Neural cell (in vitro differentiated cells): ENCODE measurements at regions not wholly inside any gene's neighbourhood (a gene's known extent, or its start where the extent isn't known, plus 50 kb on each side); places are given as distances from the start of the nearest gene placed in this dataset.

Experiments
- H2AFZ ChIP-seq: fragments of 200-600, 300-800 bp; sonication (generic), shearing (Covaris generic); 2 replicates; pipeline ENCODE4 v1.6.0; 2014; ENCODE audit warnings: low read depth, mild to moderate bottlenecking, antibody characterized with exemption, low read length, moderate library complexity
- H3F3A ChIP-seq: fragments of 200-600 bp; shearing (Covaris generic); 2 replicates; pipeline ENCODE4 v1.6.1; 2016; ENCODE audit warnings: mild to moderate bottlenecking, moderate library complexity, mixed read lengths, antibody characterized with exemption, low read length; ENCODE audit not compliant: insufficient read depth, poor library complexity, severe bottlenecking
- H3K27ac ChIP-seq: fragments of 200-600, 300-800 bp; sonication (generic), shearing (Covaris generic); 2 replicates; pipeline ENCODE4 v1.5.1; 2014; ENCODE audit warnings: mild to moderate bottlenecking, low read length, moderate library complexity
- H3K27me3 ChIP-seq: fragments of 300-800, 200-600 bp; sonication (generic), shearing (Covaris generic); 2 replicates; pipeline ENCODE4 v1.6.0; 2014; ENCODE audit warnings: mild to moderate bottlenecking, low read depth, low read length, moderate library complexity; ENCODE audit not compliant: insufficient read depth
- H3K36me3 ChIP-seq: fragments of 300-800, 200-600 bp; sonication (generic), shearing (Covaris generic); 2 replicates; pipeline ENCODE4 v1.5.1; 2014; ENCODE audit warnings: mild to moderate bottlenecking, antibody characterized with exemption, low read length, moderate library complexity; ENCODE audit not compliant: insufficient read depth
- H3K4me2 ChIP-seq: fragments of 300-800, 200-600 bp; sonication (generic), shearing (Covaris generic); 2 replicates; pipeline ENCODE4 v1.6.0; 2014; ENCODE audit warnings: mild to moderate bottlenecking, low read length
- H3K4me3 ChIP-seq: fragments of 300-800, 200-600 bp; sonication (generic), shearing (Covaris generic); 2 replicates; pipeline ENCODE4 v1.5.1; 2014; ENCODE audit warnings: mild to moderate bottlenecking, low read length, moderate library complexity
- H3K79me2 ChIP-seq: fragments of 200-600 bp; shearing (Covaris generic); replicated peaks from 2 replicates; pipeline ENCODE4 v1.6.0; 2014; ENCODE audit warnings: mild to moderate bottlenecking, low read length, moderate library complexity; ENCODE audit not compliant: insufficient read depth
- H3K9ac ChIP-seq: fragments of 300-800, 200-600 bp; sonication (generic), shearing (Covaris generic); 2 replicates; pipeline ENCODE4 v1.6.1; 2016; ENCODE audit warnings: mild to moderate bottlenecking, low read length, mixed read lengths
- H3K9me2 ChIP-seq: fragments of 200-600 bp; shearing (Covaris generic); 2 replicates; pipeline ENCODE4 v1.6.1; 2016; ENCODE audit warnings: mild to moderate bottlenecking, low read length, mixed read lengths; ENCODE audit not compliant: insufficient read depth
- H3K9me3 ChIP-seq: fragments of 200-600, 300-800 bp; sonication (generic), shearing (Covaris generic); 2 replicates; pipeline ENCODE4 v1.6.1; 2016; ENCODE audit warnings: mild to moderate bottlenecking, mixed run types, low read length, moderate library complexity, mixed read lengths
- H4K20me1 ChIP-seq: fragments of 200-600 bp; shearing (Covaris generic); 2 replicates; pipeline ENCODE4 v1.6.1; 2016; ENCODE audit warnings: mild to moderate bottlenecking, mixed run types; ENCODE audit not compliant: insufficient read depth
- EP300 ChIP-seq: fragments of 450-650 bp; conservative IDR thresholded peaks from 2 replicates; pipeline ENCODE4 v1.6.1; 2014; ENCODE audit warnings: antibody characterized with exemption, mild to moderate bottlenecking, moderate library complexity; ENCODE audit not compliant: poor library complexity, severe bottlenecking
- EZH2 ChIP-seq: fragments of 200-600, 300-800 bp; shearing (Covaris generic), sonication (generic); IDR thresholded peaks from 2 replicates; pipeline ENCODE4 v1.6.1; 2014; ENCODE audit warnings: antibody characterized with exemption, low read length, borderline replicate concordance, mild to moderate bottlenecking; ENCODE audit not compliant: insufficient read depth, poor library complexity, severe bottlenecking
- MXI1 ChIP-seq: fragments of 450-650 bp; conservative IDR thresholded peaks from 2 replicates; pipeline ENCODE4 v1.6.1; 2014; ENCODE audit warnings: antibody characterized with exemption, mild to moderate bottlenecking; ENCODE audit not compliant: poor library complexity, severe bottlenecking
- POLR2AphosphoS5 ChIP-seq: IDR thresholded peaks from 2 replicates; pipeline ENCODE4 v1.6.1; 2012
- RAD21 ChIP-seq: fragments of 450-650 bp; conservative IDR thresholded peaks from 2 replicates; pipeline ENCODE4 v1.6.1; 2014; ENCODE audit warnings: antibody characterized with exemption, mild to moderate bottlenecking, moderate library complexity
- REST ChIP-seq: IDR thresholded peaks from 2 replicates; pipeline ENCODE4 v1.6.1; 2012; ENCODE audit warnings: borderline replicate concordance
- SMC3 ChIP-seq: fragments of 450-650 bp; conservative IDR thresholded peaks from 2 replicates; pipeline ENCODE4 v1.6.1; 2014; ENCODE audit warnings: antibody characterized with exemption, mild to moderate bottlenecking, moderate library complexity; ENCODE audit not compliant: poor library complexity
- TAF1 ChIP-seq: IDR thresholded peaks from 2 replicates; pipeline ENCODE4 v1.6.1; 2012; ENCODE audit warnings: low read depth
- TF ChIP-seq, protein P1 (sequence below): fragments of 450-650 bp; IDR thresholded peaks from 2 replicates; pipeline ENCODE4 v1.5.1; 2014; ENCODE audit warnings: antibody characterized with exemption, mild to moderate bottlenecking, moderate library complexity; ENCODE audit not compliant: poor library complexity, severe bottlenecking

DNA sequence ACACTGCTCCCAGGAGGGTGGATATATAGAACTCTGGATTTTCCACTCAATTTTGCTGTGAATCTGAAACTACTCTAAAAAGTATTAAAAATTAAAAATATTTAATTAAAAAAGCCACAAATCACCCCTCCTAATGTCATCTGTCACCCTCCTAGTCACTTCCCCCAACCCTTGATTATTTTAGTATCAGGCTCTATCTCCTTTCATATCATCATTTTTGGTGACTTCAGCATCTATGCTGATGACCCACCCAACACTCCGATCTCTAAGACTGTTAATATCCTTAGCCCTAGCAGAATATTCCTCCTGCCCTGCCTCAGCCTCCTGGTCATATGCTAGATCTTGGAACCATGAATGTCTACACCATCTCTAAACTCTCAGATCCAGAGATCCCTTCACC lies 128.3 kb upstream of the SLC1A4 start:
- Histone ChIP-seq H3K9me2 (no peaks in the 10 kb centered on the region), H3F3A (no peaks in the 10 kb centered on the region), H3K36me3 (no peaks in the 10 kb centered on the region), H3K27me3 (no peaks in the 10 kb centered on the region), H3K4me3 (no peak overlapping the region), H3K79me2 (no peaks in the 10 kb centered on the region), H3K4me2 (no peak overlapping the region), H3K9ac (no peak overlapping the region), H3K9me3 (no peaks in the 10 kb centered on the region), H2AFZ (no peak overlapping the region), H4K20me1 (no peaks in the 10 kb centered on the region), H3K27ac (no peak overlapping the region)
- no peak for TF ChIP-seq MXI1
- no peak for TF ChIP-seq POLR2AphosphoS5
- TF ChIP-seq EZH2 = no peak
- no peak for TF ChIP-seq RAD21
- no peak for TF ChIP-seq TAF1
- no peak for TF ChIP-seq SMC3
- TF ChIP-seq, protein P1, sequence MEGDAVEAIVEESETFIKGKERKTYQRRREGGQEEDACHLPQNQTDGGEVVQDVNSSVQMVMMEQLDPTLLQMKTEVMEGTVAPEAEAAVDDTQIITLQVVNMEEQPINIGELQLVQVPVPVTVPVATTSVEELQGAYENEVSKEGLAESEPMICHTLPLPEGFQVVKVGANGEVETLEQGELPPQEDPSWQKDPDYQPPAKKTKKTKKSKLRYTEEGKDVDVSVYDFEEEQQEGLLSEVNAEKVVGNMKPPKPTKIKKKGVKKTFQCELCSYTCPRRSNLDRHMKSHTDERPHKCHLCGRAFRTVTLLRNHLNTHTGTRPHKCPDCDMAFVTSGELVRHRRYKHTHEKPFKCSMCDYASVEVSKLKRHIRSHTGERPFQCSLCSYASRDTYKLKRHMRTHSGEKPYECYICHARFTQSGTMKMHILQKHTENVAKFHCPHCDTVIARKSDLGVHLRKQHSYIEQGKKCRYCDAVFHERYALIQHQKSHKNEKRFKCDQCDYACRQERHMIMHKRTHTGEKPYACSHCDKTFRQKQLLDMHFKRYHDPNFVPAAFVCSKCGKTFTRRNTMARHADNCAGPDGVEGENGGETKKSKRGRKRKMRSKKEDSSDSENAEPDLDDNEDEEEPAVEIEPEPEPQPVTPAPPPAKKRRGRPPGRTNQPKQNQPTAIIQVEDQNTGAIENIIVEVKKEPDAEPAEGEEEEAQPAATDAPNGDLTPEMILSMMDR = no peak
- no peak for TF ChIP-seq REST
- no peak for TF ChIP-seq EP300

DNA sequence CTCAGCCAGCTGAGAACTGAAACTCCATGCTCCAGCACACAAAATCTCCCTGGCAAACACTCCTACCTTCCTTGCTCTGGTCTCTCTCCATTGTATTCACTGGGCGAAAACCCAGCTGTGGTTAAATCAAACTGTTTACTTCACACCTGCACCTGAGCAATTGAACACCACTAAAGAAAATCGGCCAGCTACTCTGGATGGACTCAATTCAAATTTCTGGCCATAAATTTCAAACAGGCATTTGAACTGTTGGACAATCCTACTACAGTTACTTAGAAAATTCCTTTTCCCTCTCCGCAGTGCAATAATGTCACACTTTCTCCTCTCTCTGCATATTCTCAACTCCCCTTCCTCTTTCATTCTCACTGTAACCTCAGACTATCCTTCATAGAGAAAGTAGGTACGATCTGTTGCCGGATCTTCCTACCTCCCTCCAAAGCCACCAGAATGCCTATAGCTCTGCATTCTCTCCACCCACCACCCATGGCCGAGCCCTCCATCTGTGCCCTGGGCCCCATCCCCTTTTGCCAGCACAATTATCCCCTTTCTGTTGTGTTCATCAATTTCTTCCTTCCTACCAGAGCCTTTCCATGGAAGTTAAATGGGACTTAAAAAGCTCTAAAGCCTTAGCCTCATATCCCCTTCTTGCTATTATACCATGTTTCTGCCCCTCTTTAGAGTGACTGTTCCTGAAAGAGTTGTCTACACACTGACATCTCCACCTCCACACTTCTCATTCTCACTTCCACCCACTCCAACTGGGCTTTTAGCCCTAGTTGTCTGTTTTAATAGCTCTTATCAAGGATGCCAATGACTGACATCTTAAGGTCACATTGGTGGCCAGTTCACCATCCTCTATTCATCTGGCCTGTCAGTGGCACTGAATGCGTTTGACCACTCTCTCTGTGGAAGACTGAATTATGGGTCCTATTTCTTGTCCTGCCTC lies 127.5 kb upstream of the SLC1A4 start:
- no peak overlapping the region for H3K4me2 ChIP-seq
- no peak for TF ChIP-seq SMC3
- TF ChIP-seq TAF1 = no peak
- TF ChIP-seq MXI1 = no peak
- TF ChIP-seq REST = no peak
- TF ChIP-seq EZH2 = no peak
- no peak for TF ChIP-seq EP300
- TF ChIP-seq RAD21 = no peak
- TF ChIP-seq, protein P1 = no peak
- no peak for TF ChIP-seq POLR2AphosphoS5
- no peaks in the 10 kb centered on the region for H3K9me2 ChIP-seq
- H3F3A ChIP-seq = no peaks in the 10 kb centered on the region
- no peak overlapping the region for H3K9ac ChIP-seq
- H2AFZ ChIP-seq = no peak overlapping the region
- no peaks in the 10 kb centered on the region for H3K79me2 ChIP-seq
- no peaks in the 10 kb centered on the region for H4K20me1 ChIP-seq
- no peak overlapping the region for H3K4me3 ChIP-seq
- no peaks in the 10 kb centered on the region for H3K27me3 ChIP-seq
- H3K9me3 ChIP-seq = no peaks in the 10 kb centered on the region
- H3K36me3 ChIP-seq = no peaks in the 10 kb centered on the region
- H3K27ac ChIP-seq = no peak overlapping the region
